Forelimb muscle (tissue), 1 donor: ENCODE measurements at regions not wholly inside any gene's neighbourhood (a gene's known extent, or its start where the extent isn't known, plus 50 kb on each side); places are given as distances from the start of the nearest gene placed in this dataset.

Experiments
- DNase-seq: peaks from one replicate; pipeline ENCODE4 v3.0.0-alpha.2; 2013; ENCODE audit warnings: low read depth

GRCh38 chr2:58866946-58867345, 625.8 kb upstream of the FANCL start:
- no peak for DNase-seq

- no peak for DNase-seq
Measured at GRCh38 chr2:58866527-58866926, 625.4 kb upstream of the FANCL start.

GRCh38 chr2:58866040-58866439, 624.9 kb upstream of the FANCL start:
- DNase-seq = no peak

GRCh38 chr2:58865436-58865835, 624.3 kb upstream of the FANCL start:
- no peak for DNase-seq

GRCh38 chr2:58862244-58862643, 621.1 kb upstream of the FANCL start:
- no peak for DNase-seq

GRCh38 chr2:58860586-58860985, 619.5 kb upstream of the FANCL start:
- no peak for DNase-seq

GRCh38 chr2:58856100-58856499, 615.0 kb upstream of the FANCL start:
- no peak for DNase-seq

GRCh38 chr2:58853420-58853819, 612.3 kb upstream of the FANCL start:
- DNase-seq = no peak

GRCh38 chr2:58852905-58853304, 611.8 kb upstream of the FANCL start:
- DNase-seq = no peak

GRCh38 chr2:58852243-58852642, 611.1 kb upstream of the FANCL start:
- DNase-seq = no peak

GRCh38 chr2:58851598-58851997, 610.5 kb upstream of the FANCL start:
- no peak for DNase-seq

GRCh38 chr2:58845011-58845410, 603.9 kb upstream of the FANCL start:
- DNase-seq = no peak

GRCh38 chr2:58842501-58843155, 601.5 kb upstream of the FANCL start:
- DNase-seq = no peak

GRCh38 chr2:58834404-58834803, 593.3 kb upstream of the FANCL start:
- peak; percentile 32 for DNase-seq

GRCh38 chr2:58826795-58827194, 585.7 kb upstream of the FANCL start:
- no peak for DNase-seq

- DNase-seq = no peak
Measured at GRCh38 chr2:58812771-58813344, 571.7 kb upstream of the FANCL start.

- no peak for DNase-seq
Measured at GRCh38 chr2:58805126-58805525, 564.0 kb upstream of the FANCL start.

- DNase-seq = no peak
Measured at GRCh38 chr2:58803192-58803591, 562.1 kb upstream of the FANCL start.

GRCh38 chr2:58800881-58801280, 559.8 kb upstream of the FANCL start:
- DNase-seq = no peak

- peak; percentile 5 for DNase-seq
Measured at GRCh38 chr2:58798676-58799208, 557.6 kb upstream of the FANCL start.

GRCh38 chr2:58796239-58796910, 555.2 kb upstream of the FANCL start:
- DNase-seq = no peak

- peak; percentile 8 for DNase-seq
Measured at GRCh38 chr2:58794916-58795315, 553.8 kb upstream of the FANCL start.

- no peak for DNase-seq
Measured at GRCh38 chr2:58794103-58794502, 553.0 kb upstream of the FANCL start.
